ENCODE measurements at regions not wholly inside any gene's neighbourhood (a gene's known extent, or its start where the extent isn't known, plus 50 kb on each side); places are given as distances from the start of the nearest gene placed in this dataset.

DNA sequence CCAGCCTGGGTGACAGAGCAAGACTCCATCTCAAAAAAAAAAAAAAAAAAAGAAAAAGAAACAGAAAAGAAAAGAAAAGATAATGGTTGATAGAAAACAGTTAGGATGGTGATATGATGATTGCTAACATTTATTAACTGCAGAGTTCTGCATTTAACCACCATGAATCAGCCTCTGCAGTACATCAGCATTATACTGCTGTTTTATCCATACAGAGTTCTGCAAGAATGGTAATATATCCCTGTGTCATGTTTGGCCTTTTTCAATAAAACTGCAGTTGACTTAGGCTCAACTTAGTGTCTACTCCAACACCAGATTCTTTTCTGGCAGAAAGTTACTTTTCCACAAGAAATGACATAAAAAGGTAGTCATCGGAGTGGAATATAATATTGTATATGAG lies 62.6 kb downstream of the DUSP6 start:
- intact Hi-C loops (cut with DNase I), result no loop called here
- H3K27me3 ChIP-seq (ENCODE audit: control insufficient read depth in 1 of 2, insufficient read depth in 2 of 2, low read length in 1 of 2), result no peaks in the 10 kb centered on the region
- no peak overlapping the region for H3K27ac ChIP-seq (ENCODE audit: low read depth in 1 of 2, low read length in 2 of 2)
- H3K36me3 ChIP-seq (ENCODE audit: control insufficient read depth in 1 of 2, insufficient read depth in 2 of 2, low read length in 1 of 2), result no peaks in the 10 kb centered on the region
- H3K9me3 ChIP-seq (ENCODE audit: control insufficient read depth, low read length), result no peaks in the 10 kb centered on the region
- WGBS, 2 donors, result 90 to 97% methylated on average over 1 of the region's 1 CpG
- no peak for ATAC-seq (ENCODE audit: low FRiP score)
- H3K4me1 ChIP-seq (ENCODE audit: control insufficient read depth in 1 of 2, insufficient read depth in 2 of 2, low read length in 2 of 2), result peaks cover 0 to 1% of the 10 kb centered on the region in 2 donors
- DNase-seq, result no peak
- H3K4me3 ChIP-seq (ENCODE audit: low read length in 2 of 2), result no peak overlapping the region

DNA sequence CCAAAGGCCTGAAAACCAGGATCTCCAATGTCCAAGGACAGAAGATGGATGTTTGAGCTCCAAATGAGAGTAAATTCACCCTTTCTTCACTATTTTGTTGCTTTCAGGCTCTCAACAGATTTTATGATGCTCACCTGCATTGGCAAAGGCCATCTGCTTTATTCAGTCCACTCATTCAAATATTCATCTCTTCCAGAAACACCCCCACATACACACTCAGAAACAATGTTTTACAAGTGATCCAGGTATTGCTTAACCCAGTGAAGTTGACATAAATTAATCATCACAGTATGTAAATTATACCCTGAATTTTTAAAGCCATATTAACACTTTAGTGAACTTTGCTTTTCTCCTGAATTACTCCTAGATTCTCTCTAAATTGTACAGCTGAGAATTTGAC lies 63.3 kb downstream of the DUSP6 start:
- ATAC-seq (ENCODE audit: low FRiP score), result no peak
- no peak for DNase-seq
- intact Hi-C loops (cut with DNase I), result no loop called here

DNA sequence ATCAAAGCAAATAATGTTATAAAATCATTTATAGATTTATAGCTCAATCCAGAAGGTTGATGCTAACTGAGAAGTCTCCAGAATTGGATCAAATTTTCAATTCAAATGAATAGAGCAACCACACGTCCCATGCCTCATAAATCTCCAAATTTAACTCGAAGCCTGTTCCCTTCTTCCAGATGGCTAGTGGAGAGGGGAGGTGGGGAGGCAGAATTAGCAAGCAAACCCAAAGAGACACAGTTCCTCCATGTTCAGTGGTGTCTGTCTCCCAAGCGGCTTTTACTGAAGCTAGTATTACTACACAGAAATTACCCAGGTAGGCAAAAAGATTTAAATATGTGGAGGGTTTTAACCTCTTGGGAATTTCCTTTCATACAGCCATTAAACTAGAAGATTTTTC lies 65.8 kb downstream of the DUSP6 start:
- Histone ChIP-seq H3K27ac (ENCODE audit: low read depth in 1 of 2, low read length in 2 of 2) (no peak overlapping the region), H3K4me1 (ENCODE audit: control insufficient read depth in 1 of 2, insufficient read depth in 2 of 2, low read length in 2 of 2) (peaks cover 0 to 2% of the 10 kb centered on the region in 2 donors)
- 65 to 81% methylated on average over 3 of the region's 3 CpGs for WGBS, 2 donors

More for the DNA sequence above, 63.3 kb downstream of the DUSP6 start:
- Histone ChIP-seq H3K9me3 (ENCODE audit: control insufficient read depth, low read length) (no peaks in the 10 kb centered on the region), H3K27me3 (ENCODE audit: control insufficient read depth in 1 of 2, insufficient read depth in 2 of 2, low read length in 1 of 2) (no peaks in the 10 kb centered on the region), H3K4me1 (ENCODE audit: control insufficient read depth in 1 of 2, insufficient read depth in 2 of 2, low read length in 2 of 2) (peaks cover 0 to 2% of the 10 kb centered on the region in 2 donors), H3K27ac (ENCODE audit: low read depth in 1 of 2, low read length in 2 of 2) (no peak overlapping the region), H3K36me3 (ENCODE audit: control insufficient read depth in 1 of 2, insufficient read depth in 2 of 2, low read length in 1 of 2) (no peaks in the 10 kb centered on the region), H3K4me3 (ENCODE audit: low read length in 2 of 2) (no peak overlapping the region)

DNA sequence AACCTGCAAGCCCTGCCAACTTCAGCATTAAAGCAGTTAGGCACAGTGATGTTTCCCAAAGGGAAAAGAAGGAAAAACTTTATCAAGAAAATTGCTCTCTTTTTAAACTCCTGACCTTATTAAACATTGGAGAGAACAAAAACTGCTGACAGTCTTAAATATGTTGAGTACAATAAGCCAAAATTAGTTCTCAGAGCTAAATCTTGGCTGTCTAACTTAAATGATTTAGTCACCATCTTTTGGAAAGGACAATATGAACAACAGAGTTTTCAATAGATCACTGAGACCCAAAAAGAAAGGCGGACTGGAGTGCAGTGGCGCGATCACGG lies 70.8 kb downstream of the DUSP6 start:
- H3K9me3 ChIP-seq (ENCODE audit: control insufficient read depth, low read length), result no peaks in the 10 kb centered on the region
- no peaks in the 10 kb centered on the region for H3K27me3 ChIP-seq (ENCODE audit: control insufficient read depth in 1 of 2, insufficient read depth in 2 of 2, low read length in 1 of 2)
- H3K4me1 ChIP-seq (ENCODE audit: control insufficient read depth in 1 of 2, insufficient read depth in 2 of 2, low read length in 2 of 2), result peaks cover 0 to 2% of the 10 kb centered on the region in 2 donors
- H3K4me3 ChIP-seq (ENCODE audit: low read length in 2 of 2), result no peak overlapping the region
- intact Hi-C loops (cut with DNase I), result no loop called here
- H3K36me3 ChIP-seq (ENCODE audit: control insufficient read depth in 1 of 2, insufficient read depth in 2 of 2, low read length in 1 of 2), result no peaks in the 10 kb centered on the region
- H3K27ac ChIP-seq (ENCODE audit: low read depth in 1 of 2, low read length in 2 of 2), result peak overlapping the region in 1 of 2 donors; percentile 6
- WGBS, 2 donors, result 44 to 64% methylated on average over 4 of the region's 4 CpGs
- no peak for DNase-seq
- ATAC-seq (ENCODE audit: low FRiP score), result no peak

More for the DNA sequence above, 65.8 kb downstream of the DUSP6 start:
- intact Hi-C loops (cut with DNase I), result no loop called here
- ATAC-seq (ENCODE audit: low FRiP score) (no peak), DNase-seq (no peak)
- H3K4me3 ChIP-seq (ENCODE audit: low read length in 2 of 2), result no peak overlapping the region
- no peaks in the 10 kb centered on the region for H3K36me3 ChIP-seq (ENCODE audit: control insufficient read depth in 1 of 2, insufficient read depth in 2 of 2, low read length in 1 of 2)
- H3K27me3 ChIP-seq (ENCODE audit: control insufficient read depth in 1 of 2, insufficient read depth in 2 of 2, low read length in 1 of 2), result no peaks in the 10 kb centered on the region
- no peaks in the 10 kb centered on the region for H3K9me3 ChIP-seq (ENCODE audit: control insufficient read depth, low read length)

DNA sequence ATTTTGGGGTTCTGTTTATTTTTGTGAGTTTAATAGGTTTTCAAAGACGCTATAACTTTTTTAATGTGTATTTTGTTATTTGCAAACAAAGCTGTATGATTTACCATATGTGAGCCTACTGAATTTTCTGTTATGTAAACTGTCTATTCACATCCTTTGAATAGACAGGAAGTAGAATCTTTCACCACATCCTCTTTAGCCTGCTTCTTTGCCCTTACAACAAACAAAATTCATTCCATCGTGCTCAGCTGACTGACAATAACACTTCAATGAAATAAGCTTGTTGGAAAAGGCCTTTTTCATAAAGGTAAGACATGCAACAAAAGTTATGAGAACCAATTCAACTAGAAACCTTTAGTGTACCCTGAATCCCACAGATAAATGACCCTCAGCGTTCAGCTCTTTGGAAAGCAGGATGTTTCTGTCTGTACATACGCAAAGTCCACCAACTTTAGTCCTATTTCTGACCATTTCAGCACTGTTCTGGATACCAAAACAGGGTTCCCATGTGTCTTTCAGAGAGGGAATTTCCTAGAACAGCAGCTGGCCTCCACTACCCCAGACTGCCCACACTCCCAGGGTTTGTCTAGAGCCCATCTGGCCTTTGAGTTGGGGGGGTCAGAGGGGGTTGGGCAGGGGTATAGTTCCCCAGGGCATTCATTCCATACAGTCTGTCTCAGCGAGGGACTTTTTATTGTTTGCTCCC lies 71.3 kb downstream of the DUSP6 start:
- intact Hi-C loops (cut with DNase I), result no loop called here
- H3K9me3 ChIP-seq (ENCODE audit: control insufficient read depth, low read length), result no peaks in the 10 kb centered on the region
- no peaks in the 10 kb centered on the region for H3K36me3 ChIP-seq (ENCODE audit: control insufficient read depth in 1 of 2, insufficient read depth in 2 of 2, low read length in 1 of 2)
- peak; percentile 65 for ATAC-seq (ENCODE audit: low FRiP score)
- peak overlapping the region; percentile 6 to 52 for H3K27ac ChIP-seq (ENCODE audit: low read depth in 1 of 2, low read length in 2 of 2)
- 25 to 32% methylated on average over 5 of the region's 5 CpGs for WGBS, 2 donors
- peak in 1 of 2 donors; percentile 51 for DNase-seq
- H3K4me3 ChIP-seq (ENCODE audit: low read length in 2 of 2), result no peak overlapping the region
- no peaks in the 10 kb centered on the region for H3K27me3 ChIP-seq (ENCODE audit: control insufficient read depth in 1 of 2, insufficient read depth in 2 of 2, low read length in 1 of 2)
- H3K4me1 ChIP-seq (ENCODE audit: control insufficient read depth in 1 of 2, insufficient read depth in 2 of 2, low read length in 2 of 2), result peaks cover 0 to 2% of the 10 kb centered on the region in 2 donors

DNA sequence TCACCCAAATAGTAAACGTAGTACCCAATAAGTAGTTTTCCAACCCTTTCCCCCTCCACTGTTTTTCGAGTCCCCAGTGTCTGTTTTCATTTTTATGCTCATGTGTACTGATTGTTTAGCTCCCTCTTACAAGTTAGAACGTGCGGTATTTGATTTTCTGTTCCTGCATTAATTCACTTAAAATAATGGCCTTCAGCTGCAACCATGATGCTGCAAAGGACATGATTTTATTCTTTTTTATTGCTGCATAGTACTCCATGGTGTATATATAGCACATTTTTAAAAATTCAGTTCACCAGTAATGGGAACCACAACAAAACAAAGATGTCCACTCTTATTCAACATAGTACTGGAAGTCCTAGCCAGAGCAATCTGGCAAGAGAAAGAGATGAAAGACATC lies 72.8 kb downstream of the DUSP6 start:
- ATAC-seq (ENCODE audit: low FRiP score) (no peak), DNase-seq (no peak)
- no peaks in the 10 kb centered on the region for H3K9me3 ChIP-seq (ENCODE audit: control insufficient read depth, low read length)
- H3K4me1 ChIP-seq (ENCODE audit: control insufficient read depth in 1 of 2, insufficient read depth in 2 of 2, low read length in 2 of 2), result no peaks in the 10 kb centered on the region
- no peak overlapping the region for H3K4me3 ChIP-seq (ENCODE audit: low read length in 2 of 2)
- intact Hi-C loops (cut with DNase I), result no loop called here
- no peaks in the 10 kb centered on the region for H3K36me3 ChIP-seq (ENCODE audit: control insufficient read depth in 1 of 2, insufficient read depth in 2 of 2, low read length in 1 of 2)
- 95 to 98% methylated on average over 4 of the region's 4 CpGs for WGBS, 2 donors
- no peak overlapping the region for H3K27ac ChIP-seq (ENCODE audit: low read depth in 1 of 2, low read length in 2 of 2)
- no peaks in the 10 kb centered on the region for H3K27me3 ChIP-seq (ENCODE audit: control insufficient read depth in 1 of 2, insufficient read depth in 2 of 2, low read length in 1 of 2)

DNA sequence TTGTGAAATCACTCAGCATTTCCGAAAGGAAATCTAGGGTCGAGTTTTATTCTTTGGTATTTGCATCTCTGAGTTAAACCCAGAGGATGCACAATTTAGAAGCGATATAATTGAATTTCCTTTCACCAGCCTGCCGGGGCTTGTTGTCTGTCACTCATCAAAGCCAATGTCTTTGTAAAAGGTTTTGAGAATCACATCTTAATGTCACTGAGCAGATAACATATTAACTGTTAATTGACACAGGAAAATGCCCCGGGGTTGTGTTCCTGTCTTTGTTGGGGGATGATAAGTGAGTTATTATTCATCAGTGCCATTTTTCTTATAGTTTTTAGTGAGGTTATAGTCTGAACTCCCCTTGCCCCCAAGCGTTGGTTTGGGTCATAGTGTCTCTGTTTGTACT lies 73.4 kb downstream of the DUSP6 start:
- H3K4me3 ChIP-seq (ENCODE audit: low read length in 2 of 2), result no peak overlapping the region
- H3K27ac ChIP-seq (ENCODE audit: low read depth in 1 of 2, low read length in 2 of 2), result no peak overlapping the region
- H3K4me1 ChIP-seq (ENCODE audit: control insufficient read depth in 1 of 2, insufficient read depth in 2 of 2, low read length in 2 of 2), result no peaks in the 10 kb centered on the region
- H3K9me3 ChIP-seq (ENCODE audit: control insufficient read depth, low read length), result no peaks in the 10 kb centered on the region
- H3K27me3 ChIP-seq (ENCODE audit: control insufficient read depth in 1 of 2, insufficient read depth in 2 of 2, low read length in 1 of 2), result no peaks in the 10 kb centered on the region
- DNase-seq (no peak), ATAC-seq (ENCODE audit: low FRiP score) (no peak)
- H3K36me3 ChIP-seq (ENCODE audit: control insufficient read depth in 1 of 2, insufficient read depth in 2 of 2, low read length in 1 of 2), result no peaks in the 10 kb centered on the region
- 68 to 74% methylated on average over 6 of the region's 6 CpGs for WGBS, 2 donors
- intact Hi-C loops (cut with DNase I), result no loop called here

DNA sequence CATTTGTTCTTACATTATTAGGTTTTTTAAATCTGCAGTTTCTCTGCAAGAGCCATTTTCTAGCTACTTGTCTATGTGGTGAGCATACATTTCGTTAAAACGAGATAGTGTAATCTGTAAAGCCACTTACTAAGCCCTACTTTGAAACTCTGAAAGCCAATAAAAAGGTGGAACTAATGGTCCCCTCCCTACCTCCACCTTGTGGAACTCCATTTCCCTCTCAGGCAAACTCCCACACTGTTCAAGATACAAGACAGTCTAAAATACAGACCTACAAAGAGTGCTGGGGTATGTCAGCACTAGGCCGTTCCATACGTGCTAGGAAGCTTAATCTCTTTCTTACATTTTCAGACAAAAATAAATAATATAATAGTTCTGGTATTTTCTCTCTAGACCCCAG lies 74.1 kb downstream of the DUSP6 start:
- DNase-seq, result no peak
- no peak overlapping the region for H3K27ac ChIP-seq (ENCODE audit: low read depth in 1 of 2, low read length in 2 of 2)
- no peak for ATAC-seq (ENCODE audit: low FRiP score)
- 95 to 96% methylated on average over 4 of the region's 4 CpGs for WGBS, 2 donors
- intact Hi-C loops (cut with DNase I), result no loop called here
- no peaks in the 10 kb centered on the region for H3K36me3 ChIP-seq (ENCODE audit: control insufficient read depth in 1 of 2, insufficient read depth in 2 of 2, low read length in 1 of 2)
- no peak overlapping the region for H3K4me3 ChIP-seq (ENCODE audit: low read length in 2 of 2)
- H3K9me3 ChIP-seq (ENCODE audit: control insufficient read depth, low read length), result no peaks in the 10 kb centered on the region
- no peaks in the 10 kb centered on the region for H3K27me3 ChIP-seq (ENCODE audit: control insufficient read depth in 1 of 2, insufficient read depth in 2 of 2, low read length in 1 of 2)
- H3K4me1 ChIP-seq (ENCODE audit: control insufficient read depth in 1 of 2, insufficient read depth in 2 of 2, low read length in 2 of 2), result no peaks in the 10 kb centered on the region

DNA sequence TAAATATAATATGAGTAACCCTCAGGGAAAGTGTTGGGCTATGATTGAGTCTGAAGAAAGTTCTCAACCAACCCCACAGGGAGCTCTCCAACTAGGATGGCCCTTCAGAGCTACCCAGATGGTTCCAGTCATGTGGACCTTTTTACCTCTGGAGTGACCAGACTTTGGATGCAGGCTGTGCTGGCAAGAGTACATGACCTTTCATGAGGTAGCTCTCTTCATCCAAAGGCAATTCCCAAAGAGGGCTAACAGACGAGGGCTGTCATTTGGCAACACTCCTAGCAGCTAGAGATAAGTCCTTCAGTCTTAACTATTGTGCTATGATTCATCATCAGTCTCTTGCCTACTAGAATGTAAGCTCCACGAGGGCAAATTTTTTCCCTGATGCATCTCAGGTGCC lies 75.4 kb downstream of the DUSP6 start:
- H3K4me1 ChIP-seq (ENCODE audit: control insufficient read depth in 1 of 2, insufficient read depth in 2 of 2, low read length in 2 of 2), result no peaks in the 10 kb centered on the region
- no peaks in the 10 kb centered on the region for H3K36me3 ChIP-seq (ENCODE audit: control insufficient read depth in 1 of 2, insufficient read depth in 2 of 2, low read length in 1 of 2)
- no peak for ATAC-seq (ENCODE audit: low FRiP score)
- no peaks in the 10 kb centered on the region for H3K9me3 ChIP-seq (ENCODE audit: control insufficient read depth, low read length)
- intact Hi-C loops (cut with DNase I), result no loop called here
- no peak overlapping the region for H3K4me3 ChIP-seq (ENCODE audit: low read length in 2 of 2)
- DNase-seq, result no peak
- no peaks in the 10 kb centered on the region for H3K27me3 ChIP-seq (ENCODE audit: control insufficient read depth in 1 of 2, insufficient read depth in 2 of 2, low read length in 1 of 2)
- no peak overlapping the region for H3K27ac ChIP-seq (ENCODE audit: low read depth in 1 of 2, low read length in 2 of 2)
- 31 to 48% methylated on average over 2 of the region's 2 CpGs for WGBS, 2 donors

Data from aorta (tissue), 5 donors.